ENCODE measurements at regions not wholly inside any gene's neighbourhood (a gene's known extent, or its start where the extent isn't known, plus 50 kb on each side); places are given as distances from the start of the nearest gene placed in this dataset.

GRCh38 chr5:56342616-56343015 is 109.5 kb upstream of the ANKRD55 start:
- H3K36me3 ChIP-seq (ENCODE audit: control insufficient read depth, insufficient read depth, low read length): no peaks in the 10 kb centered on the region
- H3K4me3 ChIP-seq (ENCODE audit: low read length): no peak overlapping the region
- no peaks in the 10 kb centered on the region for H3K27me3 ChIP-seq (ENCODE audit: control insufficient read depth, insufficient read depth, low read length)
- no peak overlapping the region for H3K9ac ChIP-seq (ENCODE audit: low read length)
- no peak overlapping the region for H3K27ac ChIP-seq (ENCODE audit: low read depth, low read length)
- H3K4me1 ChIP-seq (ENCODE audit: control insufficient read depth, insufficient read depth, low read length): no peaks in the 10 kb centered on the region

- Histone ChIP-seq H3K4me1 (ENCODE audit: control insufficient read depth, insufficient read depth, low read length) (no peaks in the 10 kb centered on the region), H3K27ac (ENCODE audit: low read depth, low read length) (no peak overlapping the region), H3K9ac (ENCODE audit: low read length) (no peak overlapping the region), H3K4me3 (ENCODE audit: low read length) (no peak overlapping the region), H3K27me3 (ENCODE audit: control insufficient read depth, insufficient read depth, low read length) (no peaks in the 10 kb centered on the region), H3K36me3 (ENCODE audit: control insufficient read depth, insufficient read depth, low read length) (no peaks in the 10 kb centered on the region)
Measured at GRCh38 chr5:56340196-56340980, 107.3 kb upstream of the ANKRD55 start.

GRCh38 chr5:56339732-56340131 is 106.6 kb upstream of the ANKRD55 start:
- Histone ChIP-seq H3K27ac (ENCODE audit: low read depth, low read length) (no peak overlapping the region), H3K27me3 (ENCODE audit: control insufficient read depth, insufficient read depth, low read length) (no peaks in the 10 kb centered on the region), H3K9ac (ENCODE audit: low read length) (no peak overlapping the region), H3K4me3 (ENCODE audit: low read length) (no peak overlapping the region), H3K4me1 (ENCODE audit: control insufficient read depth, insufficient read depth, low read length) (no peaks in the 10 kb centered on the region), H3K36me3 (ENCODE audit: control insufficient read depth, insufficient read depth, low read length) (no peaks in the 10 kb centered on the region)

- H3K27ac ChIP-seq (ENCODE audit: low read depth, low read length): no peak overlapping the region
- H3K4me3 ChIP-seq (ENCODE audit: low read length): no peak overlapping the region
- no peaks in the 10 kb centered on the region for H3K27me3 ChIP-seq (ENCODE audit: control insufficient read depth, insufficient read depth, low read length)
- H3K4me1 ChIP-seq (ENCODE audit: control insufficient read depth, insufficient read depth, low read length): no peaks in the 10 kb centered on the region
- H3K36me3 ChIP-seq (ENCODE audit: control insufficient read depth, insufficient read depth, low read length): no peaks in the 10 kb centered on the region
- no peak overlapping the region for H3K9ac ChIP-seq (ENCODE audit: low read length)
Measured at GRCh38 chr5:56337715-56338319, 104.7 kb upstream of the ANKRD55 start.

GRCh38 chr5:56335212-56335611 is 102.1 kb upstream of the ANKRD55 start:
- Histone ChIP-seq H3K27me3 (ENCODE audit: control insufficient read depth, insufficient read depth, low read length) (no peaks in the 10 kb centered on the region), H3K4me3 (ENCODE audit: low read length) (no peak overlapping the region), H3K4me1 (ENCODE audit: control insufficient read depth, insufficient read depth, low read length) (no peaks in the 10 kb centered on the region), H3K27ac (ENCODE audit: low read depth, low read length) (no peak overlapping the region), H3K36me3 (ENCODE audit: control insufficient read depth, insufficient read depth, low read length) (no peaks in the 10 kb centered on the region), H3K9ac (ENCODE audit: low read length) (no peak overlapping the region)

GRCh38 chr5:56330806-56331205 is 97.7 kb upstream of the ANKRD55 start:
- Histone ChIP-seq H3K4me3 (ENCODE audit: low read length) (no peak overlapping the region), H3K27ac (ENCODE audit: low read depth, low read length) (no peak overlapping the region), H3K27me3 (ENCODE audit: control insufficient read depth, insufficient read depth, low read length) (no peaks in the 10 kb centered on the region), H3K36me3 (ENCODE audit: control insufficient read depth, insufficient read depth, low read length) (no peaks in the 10 kb centered on the region), H3K4me1 (ENCODE audit: control insufficient read depth, insufficient read depth, low read length) (no peaks in the 10 kb centered on the region), H3K9ac (ENCODE audit: low read length) (no peak overlapping the region)

- no peaks in the 10 kb centered on the region for H3K36me3 ChIP-seq (ENCODE audit: control insufficient read depth, insufficient read depth, low read length)
- H3K27ac ChIP-seq (ENCODE audit: low read depth, low read length): no peak overlapping the region
- no peak overlapping the region for H3K4me3 ChIP-seq (ENCODE audit: low read length)
- H3K27me3 ChIP-seq (ENCODE audit: control insufficient read depth, insufficient read depth, low read length): no peaks in the 10 kb centered on the region
- no peaks in the 10 kb centered on the region for H3K4me1 ChIP-seq (ENCODE audit: control insufficient read depth, insufficient read depth, low read length)
- H3K9ac ChIP-seq (ENCODE audit: low read length): no peak overlapping the region
Measured at GRCh38 chr5:56330167-56330566, 97.0 kb upstream of the ANKRD55 start.

- Histone ChIP-seq H3K27me3 (ENCODE audit: control insufficient read depth, insufficient read depth, low read length) (no peaks in the 10 kb centered on the region), H3K4me3 (ENCODE audit: low read length) (no peak overlapping the region), H3K27ac (ENCODE audit: low read depth, low read length) (no peak overlapping the region), H3K9ac (ENCODE audit: low read length) (no peak overlapping the region), H3K4me1 (ENCODE audit: control insufficient read depth, insufficient read depth, low read length) (no peaks in the 10 kb centered on the region), H3K36me3 (ENCODE audit: control insufficient read depth, insufficient read depth, low read length) (no peaks in the 10 kb centered on the region)
Measured at GRCh38 chr5:56329652-56330051, 96.5 kb upstream of the ANKRD55 start.

- no peak overlapping the region for H3K27ac ChIP-seq (ENCODE audit: low read depth, low read length)
Measured at GRCh38 chr5:56328753-56329560, 95.8 kb upstream of the ANKRD55 start.

GRCh38 chr5:56327809-56328208 is 94.7 kb upstream of the ANKRD55 start:
- no peak overlapping the region for H3K4me3 ChIP-seq (ENCODE audit: low read length)
- no peak overlapping the region for H3K27ac ChIP-seq (ENCODE audit: low read depth, low read length)
- H3K4me1 ChIP-seq (ENCODE audit: control insufficient read depth, insufficient read depth, low read length): no peaks in the 10 kb centered on the region
- H3K27me3 ChIP-seq (ENCODE audit: control insufficient read depth, insufficient read depth, low read length): no peaks in the 10 kb centered on the region
- H3K9ac ChIP-seq (ENCODE audit: low read length): no peak overlapping the region
- no peaks in the 10 kb centered on the region for H3K36me3 ChIP-seq (ENCODE audit: control insufficient read depth, insufficient read depth, low read length)

More at GRCh38 chr5:56328753-56329560, 95.8 kb upstream of the ANKRD55 start:
- H3K4me1 ChIP-seq (ENCODE audit: control insufficient read depth, insufficient read depth, low read length): no peaks in the 10 kb centered on the region
- no peaks in the 10 kb centered on the region for H3K36me3 ChIP-seq (ENCODE audit: control insufficient read depth, insufficient read depth, low read length)
- H3K27me3 ChIP-seq (ENCODE audit: control insufficient read depth, insufficient read depth, low read length): no peaks in the 10 kb centered on the region
- no peak overlapping the region for H3K4me3 ChIP-seq (ENCODE audit: low read length)
- no peak overlapping the region for H3K9ac ChIP-seq (ENCODE audit: low read length)

GRCh38 chr5:56326770-56327169 is 93.6 kb upstream of the ANKRD55 start:
- H3K4me1 ChIP-seq (ENCODE audit: control insufficient read depth, insufficient read depth, low read length): no peaks in the 10 kb centered on the region
- H3K36me3 ChIP-seq (ENCODE audit: control insufficient read depth, insufficient read depth, low read length): no peaks in the 10 kb centered on the region
- H3K27me3 ChIP-seq (ENCODE audit: control insufficient read depth, insufficient read depth, low read length): no peaks in the 10 kb centered on the region
- H3K27ac ChIP-seq (ENCODE audit: low read depth, low read length): no peak overlapping the region
- H3K9ac ChIP-seq (ENCODE audit: low read length): no peak overlapping the region
- no peak overlapping the region for H3K4me3 ChIP-seq (ENCODE audit: low read length)

GRCh38 chr5:56326116-56326515 is 93.0 kb upstream of the ANKRD55 start:
- no peaks in the 10 kb centered on the region for H3K4me1 ChIP-seq (ENCODE audit: control insufficient read depth, insufficient read depth, low read length)
- H3K9ac ChIP-seq (ENCODE audit: low read length): no peak overlapping the region
- no peak overlapping the region for H3K27ac ChIP-seq (ENCODE audit: low read depth, low read length)
- H3K27me3 ChIP-seq (ENCODE audit: control insufficient read depth, insufficient read depth, low read length): no peaks in the 10 kb centered on the region
- no peaks in the 10 kb centered on the region for H3K36me3 ChIP-seq (ENCODE audit: control insufficient read depth, insufficient read depth, low read length)
- H3K4me3 ChIP-seq (ENCODE audit: low read length): no peak overlapping the region

Data from rectal smooth muscle tissue (tissue), 1 donor.